ENCODE measurements at regions not wholly inside any gene's neighbourhood (a gene's known extent, or its start where the extent isn't known, plus 50 kb on each side); places are given as distances from the start of the nearest gene placed in this dataset.

DNA sequence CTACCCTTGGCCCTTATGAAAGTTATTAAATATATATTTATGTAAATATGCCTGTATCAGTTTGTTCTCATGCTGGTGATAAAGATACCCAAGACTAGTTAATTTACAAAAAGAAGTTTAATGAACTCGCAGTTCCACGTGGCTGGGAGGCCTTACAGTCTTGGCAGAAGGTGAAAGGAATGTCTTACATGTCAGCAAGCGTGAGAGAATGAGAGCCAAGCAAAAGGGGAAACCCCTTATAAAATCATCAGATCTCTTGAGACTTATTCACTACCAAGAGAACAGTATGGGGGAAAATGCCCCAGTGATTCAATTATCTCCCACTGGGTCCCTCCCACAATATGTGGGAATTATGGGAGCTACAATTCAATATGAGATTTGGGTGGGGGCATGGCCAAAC lies 506.0 kb upstream of the ATXN8OS start:
- no peak overlapping the region for H3K4me3 ChIP-seq (ENCODE audit: low read length)
- TF ChIP-seq, protein P1, sequence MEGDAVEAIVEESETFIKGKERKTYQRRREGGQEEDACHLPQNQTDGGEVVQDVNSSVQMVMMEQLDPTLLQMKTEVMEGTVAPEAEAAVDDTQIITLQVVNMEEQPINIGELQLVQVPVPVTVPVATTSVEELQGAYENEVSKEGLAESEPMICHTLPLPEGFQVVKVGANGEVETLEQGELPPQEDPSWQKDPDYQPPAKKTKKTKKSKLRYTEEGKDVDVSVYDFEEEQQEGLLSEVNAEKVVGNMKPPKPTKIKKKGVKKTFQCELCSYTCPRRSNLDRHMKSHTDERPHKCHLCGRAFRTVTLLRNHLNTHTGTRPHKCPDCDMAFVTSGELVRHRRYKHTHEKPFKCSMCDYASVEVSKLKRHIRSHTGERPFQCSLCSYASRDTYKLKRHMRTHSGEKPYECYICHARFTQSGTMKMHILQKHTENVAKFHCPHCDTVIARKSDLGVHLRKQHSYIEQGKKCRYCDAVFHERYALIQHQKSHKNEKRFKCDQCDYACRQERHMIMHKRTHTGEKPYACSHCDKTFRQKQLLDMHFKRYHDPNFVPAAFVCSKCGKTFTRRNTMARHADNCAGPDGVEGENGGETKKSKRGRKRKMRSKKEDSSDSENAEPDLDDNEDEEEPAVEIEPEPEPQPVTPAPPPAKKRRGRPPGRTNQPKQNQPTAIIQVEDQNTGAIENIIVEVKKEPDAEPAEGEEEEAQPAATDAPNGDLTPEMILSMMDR (conservative IDR thresholded peaks at IDR 0.05; ENCODE audit: low read length): no peak
- no peak for DNase-seq (ENCODE audit: low read depth)

DNA sequence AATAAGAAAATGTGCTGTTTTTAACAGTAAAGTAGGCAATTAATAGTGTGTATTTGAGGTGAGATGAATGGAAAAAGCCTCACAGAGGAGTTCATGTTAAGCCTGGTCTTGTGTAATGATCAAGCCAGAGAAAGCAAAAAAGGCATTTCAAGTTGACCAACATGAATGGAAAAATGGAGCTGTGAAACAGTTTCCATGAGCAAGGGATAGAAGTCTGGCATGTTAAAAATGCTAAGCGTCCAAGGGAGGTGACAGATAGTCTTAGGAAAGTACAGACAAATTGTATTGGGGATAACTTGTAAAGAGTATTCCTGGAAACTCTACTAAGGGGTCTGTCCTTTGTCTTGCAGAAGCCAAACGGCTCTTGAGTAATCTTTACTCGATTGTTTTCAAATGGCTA lies 506.8 kb upstream of the ATXN8OS start:
- H3K4me3 ChIP-seq (ENCODE audit: low read length): no peak overlapping the region
- TF ChIP-seq, protein P1 (conservative IDR thresholded peaks at IDR 0.05; ENCODE audit: low read length): no peak
- no peak for DNase-seq (ENCODE audit: low read depth)

DNA sequence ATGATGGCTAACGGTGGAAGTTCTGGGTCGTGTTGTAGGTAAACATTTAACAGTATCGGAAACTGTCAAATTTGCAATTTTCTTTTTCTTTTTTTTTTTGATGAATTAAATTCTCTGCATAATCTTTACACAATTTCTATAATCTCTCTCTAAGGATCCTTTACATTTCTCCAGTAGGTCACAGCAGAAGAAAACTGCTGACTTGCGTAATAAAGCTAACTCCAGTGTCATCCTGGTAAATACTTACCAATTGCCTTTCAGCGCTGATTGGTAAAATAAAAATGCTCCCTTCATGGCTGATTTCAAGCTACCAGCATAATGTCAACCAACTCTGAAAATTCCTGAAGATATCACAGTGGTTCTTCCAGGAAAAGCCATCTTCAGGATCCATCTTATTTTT lies 510.5 kb upstream of the ATXN8OS start:
- no peak overlapping the region for H3K4me3 ChIP-seq (ENCODE audit: low read length)
- no peak for DNase-seq (ENCODE audit: low read depth)
- TF ChIP-seq, protein P1 (conservative IDR thresholded peaks at IDR 0.05; ENCODE audit: low read length): no peak

DNA sequence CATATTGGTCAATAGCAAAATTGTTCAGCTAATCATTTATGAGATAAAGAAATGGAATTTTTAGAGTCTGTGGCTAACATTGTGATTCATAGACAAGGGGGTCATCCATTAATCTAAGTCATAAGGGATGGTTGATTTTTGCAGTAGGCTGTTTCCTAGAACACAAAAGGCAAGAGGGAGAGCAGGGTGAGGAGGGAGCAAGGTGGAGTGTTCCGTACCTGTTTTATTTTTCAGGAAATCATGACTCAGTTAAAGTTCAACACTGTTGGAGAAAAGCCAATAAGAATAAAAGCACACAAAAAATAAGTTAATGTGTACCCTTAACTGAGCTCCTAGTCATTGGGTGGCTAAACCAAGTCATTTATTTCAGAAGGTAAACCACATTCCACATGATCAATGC lies 512.4 kb upstream of the ATXN8OS start:
- no peak overlapping the region for H3K4me3 ChIP-seq (ENCODE audit: low read length)
- TF ChIP-seq, protein P1 (conservative IDR thresholded peaks at IDR 0.05; ENCODE audit: low read length): no peak
- DNase-seq (ENCODE audit: low read depth): no peak

DNA sequence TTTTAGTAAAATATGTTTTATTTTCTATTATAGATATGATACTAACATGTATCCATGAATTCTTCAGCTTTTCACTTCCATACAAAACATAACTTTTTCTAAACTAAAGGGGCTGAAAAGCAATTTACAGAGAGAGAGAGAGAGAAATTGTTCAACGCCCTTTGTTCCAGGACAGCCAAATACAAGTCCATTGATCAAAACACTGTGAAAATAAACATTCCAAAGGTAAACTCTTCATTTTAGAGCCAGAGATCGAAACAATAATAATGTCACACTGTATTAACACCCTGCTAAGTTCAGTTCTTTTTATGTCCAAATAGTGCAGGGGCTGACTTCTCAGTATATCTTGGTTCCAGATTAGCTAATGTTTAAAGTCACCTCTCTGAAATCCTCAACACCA lies 516.2 kb upstream of the ATXN8OS start:
- H3K4me3 ChIP-seq (ENCODE audit: low read length): no peak overlapping the region
- TF ChIP-seq, protein P1 (conservative IDR thresholded peaks at IDR 0.05; ENCODE audit: low read length): no peak
- DNase-seq (ENCODE audit: low read depth): no peak

DNA sequence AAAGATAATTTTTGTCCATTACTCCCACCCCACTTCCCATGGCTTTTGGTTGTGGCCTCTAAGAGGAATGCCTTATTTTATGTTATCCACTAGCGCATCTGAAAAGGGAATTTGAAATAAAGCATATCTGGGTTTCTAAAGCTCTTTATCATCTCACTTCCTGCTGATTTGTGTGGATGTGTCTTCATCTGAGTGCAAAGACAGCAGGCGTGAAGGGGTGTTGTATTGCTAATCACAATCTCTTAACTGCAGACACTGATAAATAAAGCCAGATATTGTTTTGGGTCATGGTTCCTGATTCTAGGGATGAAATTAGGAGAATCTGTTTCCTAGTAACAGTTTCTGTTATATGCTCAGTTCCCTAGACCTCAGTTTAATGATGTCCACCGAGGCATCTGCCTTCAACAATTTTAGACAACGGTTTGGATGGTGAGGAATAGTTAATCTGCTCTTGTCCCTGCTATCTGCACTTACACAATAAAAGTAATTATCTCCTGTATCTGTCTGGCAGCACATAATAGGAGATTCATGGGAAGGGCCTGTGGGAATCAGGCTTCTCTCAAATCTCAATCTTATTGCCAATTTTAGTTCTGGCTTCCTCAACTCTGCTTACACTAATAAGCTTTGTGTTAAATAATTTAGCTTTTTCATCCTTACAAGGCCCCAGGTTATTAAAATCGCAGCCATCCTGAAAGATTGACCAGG lies 517.9 kb upstream of the ATXN8OS start:
- no peak for DNase-seq (ENCODE audit: low read depth)
- TF ChIP-seq, protein P1 (conservative IDR thresholded peaks at IDR 0.05; ENCODE audit: low read length): no peak
- no peak overlapping the region for H3K4me3 ChIP-seq (ENCODE audit: low read length)

DNA sequence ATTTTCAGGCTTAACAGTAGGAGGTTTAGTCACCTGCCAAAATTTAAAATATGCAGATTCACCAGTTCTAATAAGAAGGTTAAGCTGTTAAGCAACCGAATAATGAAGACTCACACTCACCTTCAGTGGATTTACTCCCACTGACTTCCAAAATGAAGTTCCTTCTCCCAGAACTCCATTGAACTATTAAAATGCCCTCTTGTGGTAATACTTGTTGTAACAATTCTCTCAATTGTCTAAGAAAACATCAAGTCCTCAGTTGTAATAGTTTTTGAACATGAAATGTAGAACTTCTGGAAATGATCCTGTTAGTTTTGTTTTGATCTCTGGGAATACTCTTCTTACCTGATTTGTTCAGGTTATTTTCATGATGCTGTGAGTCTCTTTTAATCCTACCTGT lies 522.0 kb upstream of the ATXN8OS start:
- no peak for DNase-seq (ENCODE audit: low read depth)
- no peak overlapping the region for H3K4me3 ChIP-seq (ENCODE audit: low read length)
- TF ChIP-seq, protein P1 (conservative IDR thresholded peaks at IDR 0.05; ENCODE audit: low read length): no peak

Measured in AG10803 (cell line).